B cell (primary cell): ENCODE measurements at regions not wholly inside any gene's neighbourhood (a gene's known extent, or its start where the extent isn't known, plus 50 kb on each side); places are given as distances from the start of the nearest gene placed in this dataset.
"Not testable (repeated sequence)": the region's sequence is repeated elsewhere in the genome, so short reads cannot be mapped to it uniquely, and the experiment has no call there.

Experiments used
- ATAC-seq: fragments of 200-7000 bp; cut with Tn5 transposase; one replicate; pipeline ENCODE4 v1.10.0; 2021; ENCODE audit warnings: low read depth, mild to moderate bottlenecking, moderate number of reproducible peaks, moderate library complexity
- CTCF ChIA-PET: fragments of 350-600 bp; sonication (Branson Sonifier 250); formaldehyde crosslinking; loops from one replicate; lab custom pipeline; 2021; ENCODE audit warnings: antibody characterized with exemption, inconsistent platforms; lab: Charles Lee
- POLR2A ChIA-PET: fragments of 350-600 bp; sonication (Branson Sonifier 250); formaldehyde crosslinking; loops from one replicate; lab custom pipeline; 2021; ENCODE audit warnings: antibody characterized with exemption; lab: Charles Lee
- DNase-seq: peaks from one replicate; pipeline ENCODE4 v3.0.0; 2013
- H2AFZ ChIP-seq: 2 replicates; pipeline ENCODE4 v1.6.1; 2012; ENCODE audit warnings: mild to moderate bottlenecking, low read depth, low read length; ENCODE audit not compliant: insufficient read depth, poor library complexity, severe bottlenecking
- H3K27ac ChIP-seq, 2 donors: 1 replicate in 1 of 2; 2 replicates in 1 of 2; pipeline ENCODE4 v1.5.1; 2012 to 2013; ENCODE audit warnings: low read length in 2 of 2, mild to moderate bottlenecking in 2 of 2, moderate library complexity in 1 of 2
- H3K27me3 ChIP-seq, 4 experiments: fragments of 200-600 bp in 1 of 4; sonication (generic) in 1 of 4; replicated peaks in 1 of 4; 1 replicate in 2 of 4; 2 replicates in 2 of 4; pipeline versions ENCODE4 v1.6.1 to v1.7.0; 2013 to 2016; ENCODE audit warnings: low read length in 3 of 4, mild to moderate bottlenecking in 2 of 4, mixed read lengths in 1 of 4, moderate library complexity in 1 of 4; ENCODE audit not compliant: insufficient read depth in 4 of 4, control insufficient read depth in 3 of 4; ENCODE audit errors: control extremely low read depth in 1 of 4
- H3K36me3 ChIP-seq, 2 experiments: replicated peaks in 1 of 2; 1 replicate in 1 of 2; 2 replicates in 1 of 2; pipeline versions ENCODE4 v1.6.1 to v1.7.1; 2013; ENCODE audit warnings: low read length in 1 of 2; ENCODE audit not compliant: insufficient read depth in 2 of 2, control insufficient read depth in 1 of 2; ENCODE audit errors: control extremely low read depth in 1 of 2, extremely low read depth in 1 of 2
- H3K4me1 ChIP-seq, 2 donors: fragments of 200-600 bp in 1 of 2; sonication (generic) in 1 of 2; 1 replicate in 1 of 2; 2 replicates in 1 of 2; pipeline versions ENCODE4 v1.5.1 to v1.6.1; 2013 to 2017; ENCODE audit warnings: low read length in 2 of 2; ENCODE audit not compliant: control insufficient read depth in 2 of 2, insufficient read depth in 2 of 2
- H3K4me2 ChIP-seq: replicated peaks from 2 replicates; pipeline ENCODE3; 2012; ENCODE audit warnings: mild to moderate bottlenecking, low read depth, low read length; ENCODE audit not compliant: poor library complexity, severe bottlenecking
- H3K4me3 ChIP-seq, 5 experiments: fragments of 200-600 bp in 1 of 5; sonication (generic) in 1 of 5; 1 replicate in 3 of 5; 2 replicates in 2 of 5; pipeline versions ENCODE4 v1.5.1 to v1.7.0; 2011 to 2016; ENCODE audit warnings: low read length in 4 of 5, mild to moderate bottlenecking in 4 of 5, low read depth in 2 of 5, control low read depth in 1 of 5, moderate library complexity in 1 of 5; ENCODE audit not compliant: insufficient read depth in 1 of 5; ENCODE audit errors: control extremely low read depth in 1 of 5, extremely low read depth in 1 of 5
- H3K79me2 ChIP-seq: fragments of 200-600 bp; sonication (generic); one replicate; pipeline ENCODE4 v1.6.0; 2016; ENCODE audit warnings: low read length; ENCODE audit not compliant: control insufficient read depth, insufficient read depth
- H3K9ac ChIP-seq: fragments of 200-600 bp; sonication (generic); 2 replicates; pipeline ENCODE4 v1.6.1; 2017; ENCODE audit warnings: mild to moderate bottlenecking, low read length, moderate library complexity
- H3K9me3 ChIP-seq, 3 donors: one replicate each; pipeline versions ENCODE4 v1.6.1 to v1.7.1; 2013; ENCODE audit warnings: low read length in 2 of 3; ENCODE audit not compliant: control insufficient read depth in 2 of 3, insufficient read depth in 1 of 3; ENCODE audit errors: control extremely low read depth in 1 of 3
- H4K20me1 ChIP-seq: 2 replicates; pipeline ENCODE4 v1.6.0; 2012; ENCODE audit warnings: mild to moderate bottlenecking, low read length; ENCODE audit not compliant: insufficient read depth, control insufficient read depth, poor library complexity, severe bottlenecking
- H3K27ac Mint-ChIP-seq: one replicate; pipeline ENCODE4 v1.8.0; 2021; ENCODE audit warnings: mixed read lengths
- H3K27me3 Mint-ChIP-seq: one replicate; pipeline ENCODE4 v1.8.0; 2021; ENCODE audit warnings: mixed read lengths
- H3K4me1 Mint-ChIP-seq: one replicate; pipeline ENCODE4 v1.8.0; 2021; ENCODE audit warnings: mixed read lengths
- H3K4me3 Mint-ChIP-seq: one replicate; pipeline ENCODE4 v1.8.0; 2021; ENCODE audit warnings: mixed read lengths
- H3K9me3 Mint-ChIP-seq: one replicate; pipeline ENCODE4 v1.8.0; 2022; ENCODE audit warnings: mixed read lengths; ENCODE audit not compliant: insufficient read depth
- CTCF ChIP-seq: fragments of 200-600 bp; IDR thresholded peaks from one replicate; pipeline ENCODE4 v1.8.0; 2022; ENCODE audit warnings: antibody characterized with exemption, mild to moderate bottlenecking
- EZH2 ChIP-seq: IDR thresholded peaks from 2 replicates; pipeline ENCODE4 v1.6.1; 2012; ENCODE audit warnings: borderline replicate concordance, low read depth, mild to moderate bottlenecking, moderate library complexity, low read length; ENCODE audit not compliant: insufficient read depth, poor library complexity, severe bottlenecking
- WGBS: methylation state at CpG from one replicate; pipeline ENCODE4 v1.1.5; 2013; ENCODE audit warnings: missing lambda C conversion rate; ENCODE audit not compliant: insufficient coverage; 5-methylcytosine and 5-hydroxymethylcytosine counted together
- intact Hi-C: fragments of 100-400 bp; cut with micrococcal nuclease; formaldehyde crosslinking; loops from one replicate; pipeline ENCODE4 v1.10.0; 2022

GRCh38 chr18:14945984-14946383 is 198.0 kb downstream of the ANKRD30B start:
- Mint-ChIP-seq H3K27me3 (no peaks in the 10 kb centered on the region), H3K9me3 (no peaks in the 10 kb centered on the region), H3K27ac (no peak overlapping the region), H3K4me1 (no peaks in the 10 kb centered on the region), H3K4me3 (no peak overlapping the region)
- Histone ChIP-seq H3K4me3 (no peak overlapping the region), H3K27ac (no peak overlapping the region), H3K27me3 (no peaks in the 10 kb centered on the region), H3K4me2 (no peak overlapping the region), H3K9ac (no peak overlapping the region), H3K36me3 (no peaks in the 10 kb centered on the region), H3K9me3 (peaks cover 0 to 19% (median 0%) of the 10 kb centered on the region in 3 donors), H4K20me1 (no peaks in the 10 kb centered on the region), H3K4me1 (no peaks in the 10 kb centered on the region), H3K79me2 (no peaks in the 10 kb centered on the region), H2AFZ (no peak overlapping the region)
- intact Hi-C loops = no loop called here
- ATAC-seq (no peak), DNase-seq (no peak)
- ChIA-PET POLR2A (no interaction called here), CTCF (no interaction called here)
- WGBS = 96% methylated on average over 7 of the region's 7 CpGs
- TF ChIP-seq EZH2 = no peak
- no peak for TF ChIP-seq CTCF

GRCh38 chr18:14946741-14947470 is 198.9 kb downstream of the ANKRD30B start:
- H3K27me3 Mint-ChIP-seq, H3K4me3 ChIP-seq, H3K27me3 ChIP-seq, H4K20me1 ChIP-seq, H3K27ac Mint-ChIP-seq, H3K9ac ChIP-seq, H3K4me1 ChIP-seq, H3K4me2 ChIP-seq, H3K27ac ChIP-seq, H2AFZ ChIP-seq, POLR2A ChIA-PET, H3K79me2 ChIP-seq, intact Hi-C loops, DNase-seq, H3K4me1 Mint-ChIP-seq, H3K36me3 ChIP-seq, ATAC-seq, H3K4me3 Mint-ChIP-seq, H3K9me3 Mint-ChIP-seq, CTCF ChIA-PET: not testable (repeated sequence)
- peaks cover 0 to 15% (median 0%) of the 10 kb centered on the region in 3 donors for H3K9me3 ChIP-seq
- 68% methylated on average over 4 of the region's 7 CpGs for WGBS
